Occipital lobe (tissue), 1 donor: ENCODE measurements at regions not wholly inside any gene's neighbourhood (a gene's known extent, or its start where the extent isn't known, plus 50 kb on each side); places are given as distances from the start of the nearest gene placed in this dataset.
"Not testable (repeated sequence)": the region's sequence is repeated elsewhere in the genome, so short reads cannot be mapped to it uniquely, and the experiment has no call there.

Source experiments
- DNase-seq: peaks from one replicate; lab custom pipeline; 2025; lab: John Stamatoyannopoulos, UW

DNA sequence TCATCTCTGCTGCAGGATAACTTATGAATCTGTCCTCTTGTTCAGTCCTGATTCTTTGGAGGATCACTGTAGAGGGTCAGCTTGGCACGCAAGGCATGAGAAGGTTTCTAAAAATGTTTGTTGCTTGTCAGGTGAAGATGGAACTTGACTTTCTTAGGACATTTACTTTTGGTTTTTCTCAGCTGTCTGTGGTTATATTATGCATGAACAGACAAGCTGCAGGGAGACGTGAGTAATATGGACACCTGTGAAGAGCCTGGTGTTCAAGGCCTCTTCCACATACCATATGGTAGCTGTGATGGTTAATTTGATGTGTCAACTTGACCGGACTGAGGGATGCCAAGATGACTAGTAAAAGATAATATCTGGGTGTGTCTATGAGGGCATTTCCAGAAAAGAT is 270.2 kb upstream of the CPHXL start:
- no peak for DNase-seq

- no peak for DNase-seq
Measured at GRCh38 chr16:75997606-75998005, 271.3 kb upstream of the CPHXL start.

GRCh38 chr16:76007645-76008044 is 269.6 kb upstream of the CNTNAP4 start:
- DNase-seq, result no peak

DNA sequence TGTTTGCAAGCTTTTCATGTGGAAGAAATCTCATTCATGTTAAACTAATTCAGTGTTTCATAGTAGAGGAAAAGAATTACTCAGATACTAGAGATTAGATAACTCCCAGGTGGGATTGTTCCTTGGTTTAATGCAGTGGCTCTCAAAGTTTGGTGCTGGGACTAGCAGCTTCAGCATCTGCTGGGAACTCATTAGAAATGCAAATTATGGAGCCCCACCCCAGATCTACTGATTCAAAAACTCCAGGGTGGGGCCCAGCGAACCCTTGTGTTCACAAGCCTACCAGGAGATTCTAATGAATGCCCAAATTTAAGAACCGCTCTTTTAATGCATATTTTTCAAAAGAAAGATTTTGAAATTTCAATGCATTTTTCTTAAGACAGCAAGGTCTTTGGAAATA is 253.4 kb upstream of the CNTNAP4 start:
- no peak for DNase-seq

DNA sequence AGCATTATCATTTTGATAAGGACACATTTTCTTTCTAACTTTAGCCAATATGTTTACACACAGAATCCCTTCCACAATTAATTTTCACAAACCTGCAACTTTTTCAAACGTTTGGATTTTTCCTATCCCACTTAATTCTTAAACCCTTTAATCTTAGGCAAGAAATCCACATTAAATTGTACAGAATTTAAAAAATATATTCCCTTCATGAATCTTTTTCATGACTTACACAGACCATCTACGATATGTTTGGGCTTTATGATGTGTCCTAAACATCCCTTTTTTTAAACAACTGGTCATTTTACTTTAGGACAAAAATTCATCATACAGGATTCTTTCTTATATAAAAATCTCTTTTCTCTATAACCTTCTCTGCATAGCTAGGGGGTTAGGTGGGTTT is 241.5 kb upstream of the CNTNAP4 start:
- no peak for DNase-seq

DNA sequence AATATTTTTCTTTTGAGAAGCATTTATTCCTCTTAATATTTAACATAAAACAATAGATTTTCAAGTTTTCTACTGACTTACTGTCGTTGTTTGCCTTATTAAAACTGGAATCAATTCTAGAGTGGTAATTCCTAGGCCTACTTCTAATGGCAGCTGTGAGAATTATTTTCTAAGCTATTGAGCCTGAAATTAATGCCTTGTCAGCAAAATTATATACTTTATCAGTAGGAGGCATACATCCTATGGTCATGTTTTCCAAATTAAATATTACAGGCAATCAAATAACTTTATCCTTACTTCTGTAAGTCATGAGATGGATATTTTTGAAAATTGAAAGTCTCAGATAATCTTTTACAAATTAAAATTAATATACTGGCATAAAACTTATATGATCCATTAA is 239.1 kb upstream of the CNTNAP4 start:
- no peak for DNase-seq

DNA sequence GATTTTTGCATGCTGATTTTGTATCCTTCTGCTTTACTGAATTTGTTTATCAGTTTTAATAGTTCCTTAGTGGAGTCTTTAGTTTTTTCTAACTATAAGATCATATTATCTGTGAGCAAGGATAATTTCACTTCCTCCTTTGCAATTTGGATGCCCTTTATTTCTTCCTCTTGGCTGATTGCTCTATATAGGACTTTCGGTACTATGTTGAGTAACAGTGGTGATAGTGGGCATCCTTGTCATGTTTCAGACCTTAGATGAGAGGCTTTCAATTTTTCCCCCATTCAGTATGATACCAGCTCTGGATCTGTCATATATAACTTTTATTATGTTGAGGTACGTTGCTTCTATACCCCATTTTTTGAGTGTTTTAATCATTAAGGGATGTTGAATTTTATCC is 224.5 kb upstream of the CNTNAP4 start:
- no peak for DNase-seq

DNA sequence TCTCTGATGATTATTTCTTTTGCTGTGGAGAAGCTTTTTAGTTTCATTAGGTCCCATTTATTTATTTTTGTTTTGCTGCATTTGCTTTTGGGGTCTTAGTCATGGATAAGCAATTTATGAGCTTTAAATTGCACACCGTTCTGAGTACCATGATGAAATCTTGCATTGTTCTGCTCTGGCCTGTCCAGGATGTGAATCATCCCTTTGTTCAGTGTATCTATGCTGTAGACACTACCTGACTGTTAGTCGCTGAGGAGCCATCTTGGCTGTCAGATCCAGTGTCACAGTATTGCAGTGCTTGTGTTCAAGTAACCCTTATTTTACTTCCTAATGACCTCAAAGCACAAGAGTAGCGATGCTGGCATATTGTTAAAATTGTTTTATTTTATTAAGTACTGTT is 218.0 kb upstream of the CNTNAP4 start:
- DNase-seq, result no peak

DNA sequence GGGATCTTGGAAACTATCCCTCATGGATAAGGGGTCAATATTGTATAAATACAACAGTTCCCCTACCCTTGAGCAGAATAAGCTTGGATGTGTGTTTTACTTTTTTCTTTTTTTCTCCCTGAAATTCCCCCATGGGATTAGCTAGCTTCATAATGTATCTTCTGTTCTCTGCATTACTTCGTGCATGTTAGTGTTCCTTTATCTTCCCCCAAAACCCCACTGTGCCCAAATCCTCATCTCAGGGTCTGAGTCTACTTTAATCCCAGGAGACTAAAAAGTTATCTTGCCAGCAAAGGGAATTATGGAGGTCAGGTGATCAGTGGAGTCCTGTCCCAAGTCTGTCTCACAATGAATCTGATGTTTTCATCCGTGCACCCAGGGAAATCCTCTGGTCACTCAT is 217.5 kb upstream of the CNTNAP4 start:
- DNase-seq, result no peak

GRCh38 chr16:76071690-76072089 is 205.5 kb upstream of the CNTNAP4 start:
- DNase-seq, result no peak

- no peak for DNase-seq
Measured at GRCh38 chr16:76081967-76082366, 195.2 kb upstream of the CNTNAP4 start.

DNA sequence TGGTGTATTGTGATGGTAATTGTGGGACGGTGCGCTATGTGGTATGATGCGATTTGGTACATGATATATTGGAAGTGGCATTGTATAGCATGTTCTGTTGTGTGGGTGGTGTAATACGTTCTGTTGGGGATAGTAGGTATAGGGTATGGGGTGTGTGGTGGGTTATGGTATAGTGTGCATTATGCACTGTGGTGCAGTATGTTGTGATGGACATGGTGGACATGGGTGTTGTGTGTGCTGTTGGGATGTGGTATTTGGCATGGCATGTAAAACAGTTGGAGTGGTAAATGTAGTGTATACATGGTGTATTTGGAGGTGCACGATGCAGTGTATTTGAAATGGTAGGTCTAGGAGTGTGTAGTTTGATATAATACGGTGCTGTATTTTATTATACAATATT is 170.6 kb upstream of the CNTNAP4 start:
- no peak for DNase-seq

DNA sequence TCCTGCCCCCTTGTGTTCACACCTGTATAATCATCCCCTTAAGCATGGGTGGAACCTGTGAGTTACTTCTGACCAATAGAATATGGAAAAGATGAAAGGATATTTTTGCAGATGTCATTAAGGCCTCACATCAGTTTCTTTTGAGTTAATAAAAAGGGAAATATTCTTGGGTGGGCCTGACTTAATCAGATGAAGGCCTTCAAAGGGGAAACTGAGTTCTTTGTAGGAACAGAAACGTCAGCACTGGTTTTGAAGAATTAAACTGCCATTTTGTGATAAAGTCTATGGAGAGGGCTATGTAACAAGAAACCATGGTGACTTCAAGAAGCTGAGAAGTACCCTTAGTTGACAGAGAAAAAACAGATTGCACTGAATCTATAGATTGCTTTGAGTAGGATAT is 168.7 kb upstream of the CNTNAP4 start:
- DNase-seq, result no peak

GRCh38 chr16:76114681-76115080 is 162.5 kb upstream of the CNTNAP4 start:
- no peak for DNase-seq

GRCh38 chr16:76118344-76118743 is 158.9 kb upstream of the CNTNAP4 start:
- DNase-seq, result no peak

- no peak for DNase-seq
Measured at GRCh38 chr16:76121636-76122035, 155.6 kb upstream of the CNTNAP4 start.

- no peak for DNase-seq
Measured at GRCh38 chr16:76123966-76124365, 153.2 kb upstream of the CNTNAP4 start.

- DNase-seq, result no peak
Measured at GRCh38 chr16:76125871-76126270, 151.3 kb upstream of the CNTNAP4 start.

GRCh38 chr16:76138056-76138455 is 139.1 kb upstream of the CNTNAP4 start:
- DNase-seq, result not testable (repeated sequence)

DNA sequence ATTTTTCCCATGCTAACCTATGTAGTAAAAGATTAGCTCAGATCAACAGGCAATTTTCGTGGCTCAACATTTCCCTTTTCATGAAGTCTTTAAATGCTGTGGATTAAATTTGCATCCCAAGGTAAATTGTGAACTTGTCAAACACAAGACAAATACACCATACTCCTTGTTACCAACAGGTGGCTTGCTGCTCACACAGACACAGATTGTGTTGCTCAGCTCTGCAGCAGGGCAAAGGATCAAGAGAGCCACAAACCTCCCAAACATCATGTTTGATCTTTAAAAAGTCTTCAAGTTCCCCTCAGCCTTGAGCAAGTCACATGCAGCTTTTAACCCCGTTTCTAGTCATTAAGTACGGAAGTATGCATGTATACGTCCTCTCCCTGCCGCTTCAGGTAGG is 119.6 kb upstream of the CNTNAP4 start:
- DNase-seq, result no peak

DNA sequence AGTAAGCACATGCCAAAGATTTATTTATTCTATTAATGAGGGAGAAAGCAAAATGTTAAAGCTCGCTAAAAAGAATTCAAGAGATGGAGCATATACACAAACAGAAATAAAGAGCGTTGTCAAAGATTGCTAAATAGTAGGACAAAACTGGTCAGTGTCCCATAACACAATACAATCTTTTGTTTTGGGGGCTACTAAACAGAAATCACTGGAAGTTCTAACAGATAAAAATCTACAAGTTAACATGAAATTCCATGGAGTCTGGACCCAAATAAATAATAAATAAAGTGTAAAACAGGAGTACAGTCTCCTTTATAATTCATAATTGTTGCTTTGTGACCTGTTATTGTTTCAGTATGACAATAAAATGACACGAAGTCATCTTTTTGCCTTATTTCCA is 115.2 kb upstream of the CNTNAP4 start:
- no peak for DNase-seq

DNA sequence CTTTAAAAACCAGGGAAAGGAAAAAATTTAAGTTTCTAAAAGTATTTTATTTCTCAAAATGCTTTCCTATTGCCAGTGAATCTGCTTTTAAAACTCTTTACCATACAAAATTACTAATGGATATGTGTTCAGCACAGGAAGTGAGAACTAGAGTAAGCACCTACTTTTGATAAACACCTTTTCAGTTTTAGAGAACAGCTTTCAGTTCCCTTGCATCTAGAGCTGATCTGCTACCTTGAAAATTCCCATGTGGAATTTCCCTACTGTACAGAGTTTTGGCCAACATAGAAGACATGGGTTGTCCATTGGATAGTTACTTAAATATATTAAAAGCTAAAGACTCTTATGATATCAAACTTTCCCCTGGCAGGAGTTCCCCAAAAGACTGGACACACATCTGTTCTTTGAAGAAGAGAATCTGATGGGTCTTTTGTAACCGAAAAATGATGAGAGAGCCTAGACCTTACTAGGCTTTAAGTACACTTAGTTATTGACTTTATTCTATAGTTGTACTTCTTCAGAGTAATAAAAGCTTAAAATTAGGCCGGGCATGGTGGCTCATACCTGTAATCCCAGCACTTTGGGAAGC is 112.1 kb upstream of the CNTNAP4 start:
- DNase-seq, result no peak

- DNase-seq, result no peak
Measured at GRCh38 chr16:76175718-76176117, 101.5 kb upstream of the CNTNAP4 start.

- no peak for DNase-seq
Measured at GRCh38 chr16:76176153-76176552, 101.0 kb upstream of the CNTNAP4 start.
